Kidney (tissue), 13 donors: ENCODE measurements at regions not wholly inside any gene's neighbourhood (a gene's known extent, or its start where the extent isn't known, plus 50 kb on each side); places are given as distances from the start of the nearest gene placed in this dataset.

Experiments used
- DNase-seq, 5 donors: peaks; one replicate each; pipeline ENCODE4 v3.0.0-alpha.2; 2013 to 2020
- FAIRE-seq: peaks from 2 replicates; lab custom pipeline; 2012; peaks lifted over from hg19 to GRCh38; lab: Jason Lieb, UNC
- H3K27ac ChIP-seq, 2 donors: one replicate each; pipeline ENCODE4 v1.7.0; 2013; ENCODE audit warnings: low read depth in 2 of 2, low read length in 2 of 2, inconsistent platforms in 1 of 2
- H3K27me3 ChIP-seq: one replicate; pipeline ENCODE4 v1.7.1; 2013; ENCODE audit warnings: low read length, inconsistent platforms; ENCODE audit not compliant: control insufficient read depth, insufficient read depth
- H3K36me3 ChIP-seq, 3 donors: one replicate each; pipeline versions ENCODE4 v1.7.0 to v1.7.1; 2013; ENCODE audit warnings: low read length in 3 of 3, control low read depth in 1 of 3, inconsistent platforms in 1 of 3; ENCODE audit not compliant: insufficient read depth in 3 of 3, control insufficient read depth in 2 of 3
- H3K4me1 ChIP-seq, 3 donors: one replicate each; pipeline versions ENCODE4 v1.7.0 to v1.7.1; 2013; ENCODE audit warnings: low read length in 3 of 3, inconsistent platforms in 1 of 3, low read depth in 1 of 3; ENCODE audit not compliant: control insufficient read depth in 2 of 3, insufficient read depth in 2 of 3
- H3K4me3 ChIP-seq, 3 donors: one replicate each; pipeline versions ENCODE4 v1.7.0 to v1.8.1; 2013; ENCODE audit warnings: low read length in 3 of 3, control low read depth in 1 of 3, inconsistent platforms in 1 of 3
- H3K9ac ChIP-seq, 3 donors: one replicate each; pipeline versions ENCODE4 v1.7.0 to v1.7.1; 2013; ENCODE audit warnings: low read length in 3 of 3, control low read depth in 1 of 3, inconsistent platforms in 1 of 3
- H3K9me3 ChIP-seq, 3 donors: one replicate each; pipeline versions ENCODE4 v1.7.0 to v1.7.1; 2013; ENCODE audit warnings: low read length in 3 of 3, control low read depth in 1 of 3, inconsistent platforms in 1 of 3; ENCODE audit not compliant: control insufficient read depth in 2 of 3, insufficient read depth in 1 of 3
- CTCF ChIP-seq: IDR thresholded peaks from 3 replicates; pipeline ENCODE4 v1.5.1; 2012; ENCODE audit warnings: mild to moderate bottlenecking, moderate library complexity, borderline replicate concordance; ENCODE audit not compliant: insufficient read depth; ENCODE audit errors: extremely low read depth
- intact Hi-C: fragments of 100-400 bp; cut with DNase I; formaldehyde crosslinking; loops from one replicate; pipeline ENCODE4 v1.11.1; 2022
- donor health status: control.
- donor health status: control.
- donor health status: control.
- donor health status: control.
- donor health status: control.
- donor health status: DM: yes; HTN: yes; CAD: no.
- donor health status: Normal renal cell carcinoma (clear cell type).

- intact Hi-C loops, result no loop called here
Observed at GRCh38 chr6:164561656-164562055, 747.7 kb downstream of the C6orf118 start.

GRCh38 chr6:164554700-164555476 is 754.5 kb downstream of the C6orf118 start:
- Histone ChIP-seq H3K4me1 (no peaks in the 10 kb centered on the region), H3K27me3 (no peaks in the 10 kb centered on the region), H3K36me3 (no peaks in the 10 kb centered on the region), H3K9ac (no peak overlapping the region), H3K4me3 (no peak overlapping the region), H3K27ac (no peak overlapping the region), H3K9me3 (no peaks in the 10 kb centered on the region)
- FAIRE-seq (no peak), DNase-seq (no peak)
- intact Hi-C loops, result no loop called here
- no peak for TF ChIP-seq CTCF

More at GRCh38 chr6:164561656-164562055, 747.7 kb downstream of the C6orf118 start:
- DNase-seq, result no peak
- Histone ChIP-seq H3K27me3 (no peaks in the 10 kb centered on the region), H3K9me3 (peaks cover 0 to 5% (median 0%) of the 10 kb centered on the region in 3 donors), H3K4me1 (no peaks in the 10 kb centered on the region), H3K36me3 (no peaks in the 10 kb centered on the region), H3K4me3 (no peak overlapping the region), H3K9ac (no peak overlapping the region), H3K27ac (no peak overlapping the region)
- no peak for FAIRE-seq
- no peak for TF ChIP-seq CTCF

- no peaks in the 10 kb centered on the region for H3K27me3 ChIP-seq
- FAIRE-seq, result no peak
Observed at GRCh38 chr6:164554226-164554625, 755.2 kb downstream of the C6orf118 start.

More at GRCh38 chr6:164554226-164554625, 755.2 kb downstream of the C6orf118 start:
- intact Hi-C loops, result no loop called here
- Histone ChIP-seq H3K4me1 (no peaks in the 10 kb centered on the region), H3K9ac (no peak overlapping the region), H3K9me3 (no peaks in the 10 kb centered on the region), H3K27ac (no peak overlapping the region), H3K4me3 (no peak overlapping the region), H3K36me3 (no peaks in the 10 kb centered on the region)
- no peak for TF ChIP-seq CTCF
- no peak for DNase-seq
